Activated CD4-positive, alpha-beta T cell treated with anti-CD3 and anti-CD28 coated beads, Interleukin-2, Interleukin-4, amounts not matched to agents 100 ng/mL and 50 ng/mL, durations not matched to agents 16 hours and 8 hours (primary cell): ENCODE measurements at regions not wholly inside any gene's neighbourhood (a gene's known extent, or its start where the extent isn't known, plus 50 kb on each side); places are given as distances from the start of the nearest gene placed in this dataset.

Experiments used
- DNase-seq: peaks from one replicate; pipeline ENCODE4 v3.0.0-alpha.2; 2020; ENCODE audit warnings: low spot score

DNA sequence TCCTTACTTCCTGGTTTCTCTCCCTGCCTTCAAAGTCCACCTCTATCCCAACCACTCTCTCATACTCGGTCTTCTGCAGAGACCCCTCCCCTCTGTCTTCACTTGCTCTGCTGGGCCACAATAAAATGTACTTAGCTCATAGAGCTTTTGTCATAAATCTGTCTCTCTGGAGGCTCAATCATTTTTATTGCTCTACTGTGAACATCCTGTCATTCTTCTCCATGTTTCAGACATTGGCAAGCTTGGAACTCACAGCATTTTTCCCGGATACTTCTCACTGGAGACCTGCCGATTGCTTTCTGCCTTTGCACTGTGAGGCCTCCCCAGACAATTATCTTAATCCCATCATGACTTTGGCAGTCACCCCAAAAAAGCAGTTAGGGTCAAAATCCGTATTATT, 192.3 kb upstream of the ZMIZ1 start:
- no peak for DNase-seq

DNA sequence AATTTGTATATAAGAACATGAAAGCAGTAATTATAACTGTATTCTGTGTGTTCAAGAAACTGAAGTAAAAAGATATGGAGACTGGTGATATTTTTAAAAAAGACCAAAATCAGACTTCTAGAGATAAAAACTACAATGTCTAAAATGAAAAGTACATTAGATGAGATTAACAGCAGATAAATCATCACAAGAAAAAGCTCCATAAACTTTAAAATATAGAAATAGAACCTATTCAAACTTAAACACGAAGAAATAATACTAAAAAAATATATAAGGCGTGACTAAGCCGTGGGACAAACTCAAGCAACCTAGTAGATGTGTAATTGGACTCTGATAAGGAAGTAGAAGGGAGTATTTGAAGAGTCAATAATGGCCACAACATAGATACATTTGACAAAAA, 189.1 kb upstream of the ZMIZ1 start:
- DNase-seq, result no peak

DNA sequence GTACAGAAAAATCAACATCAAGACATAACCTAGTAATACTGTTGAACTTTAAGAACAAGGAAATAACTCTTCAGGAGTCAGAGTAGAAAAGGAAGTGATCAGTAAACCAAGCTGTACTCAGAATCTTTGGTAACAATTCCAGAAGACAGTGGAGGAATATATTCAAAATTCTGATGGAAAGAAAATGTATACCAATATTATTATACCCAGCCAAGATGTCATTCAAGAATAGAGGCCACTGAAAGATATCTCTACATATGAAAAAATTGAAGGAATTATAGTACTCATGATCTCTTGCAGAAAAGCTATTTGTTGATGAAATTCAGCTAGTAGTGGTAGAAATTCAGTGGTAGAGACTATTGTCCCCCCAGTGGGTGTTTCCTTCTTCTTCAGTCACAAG, 182.6 kb upstream of the ZMIZ1 start:
- no peak for DNase-seq

- DNase-seq, result no peak
These were observed 179.2 kb upstream of the ZMIZ1 start for GRCh38 chr10:78889536-78890063.

GRCh38 chr10:78890506-78890905, 178.3 kb upstream of the ZMIZ1 start:
- DNase-seq, result no peak

GRCh38 chr10:78891741-78892140, 177.0 kb upstream of the ZMIZ1 start:
- DNase-seq, result no peak

DNA sequence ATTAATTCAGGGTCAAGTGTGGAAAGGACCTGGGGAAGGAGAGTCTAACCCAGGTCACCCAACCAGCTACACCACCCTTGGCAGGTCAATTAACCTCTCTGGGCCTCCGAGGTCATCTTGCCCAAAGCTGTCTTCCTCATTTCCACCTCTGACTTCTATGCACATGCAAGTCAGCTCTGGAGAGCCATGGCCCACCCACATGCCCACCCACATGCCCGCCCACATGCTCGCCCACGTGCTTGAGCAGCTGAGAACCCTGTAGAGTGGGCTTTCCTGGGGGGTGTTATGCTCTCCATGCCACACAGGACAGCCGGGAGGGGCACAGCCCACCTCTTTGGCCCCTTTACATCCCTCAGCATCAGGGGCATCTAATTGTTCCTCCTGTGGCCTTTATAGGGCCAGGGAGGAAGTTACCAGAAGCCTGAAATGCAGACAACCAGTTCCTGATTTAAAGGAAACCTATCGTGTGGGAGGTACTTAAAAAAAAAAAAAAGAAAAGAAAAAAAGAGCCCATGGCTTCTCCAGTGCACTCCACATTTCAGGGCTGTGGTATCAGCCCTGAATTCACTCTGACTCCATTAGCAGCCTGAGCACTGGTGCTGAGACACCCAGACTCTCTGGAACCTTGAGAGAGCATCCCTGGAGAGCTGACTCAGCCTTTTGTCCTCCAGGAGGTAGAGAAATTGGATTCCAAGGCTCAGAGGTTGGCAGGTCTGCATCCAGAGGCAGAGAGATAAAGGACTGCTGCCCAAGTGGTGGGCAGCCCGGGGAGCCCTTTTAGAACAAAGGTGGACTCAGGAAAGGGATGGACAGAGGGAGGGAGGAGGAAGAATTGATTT, 176.2 kb upstream of the ZMIZ1 start:
- no peak for DNase-seq

GRCh38 chr10:78893217-78893616, 175.5 kb upstream of the ZMIZ1 start:
- DNase-seq, result no peak

DNA sequence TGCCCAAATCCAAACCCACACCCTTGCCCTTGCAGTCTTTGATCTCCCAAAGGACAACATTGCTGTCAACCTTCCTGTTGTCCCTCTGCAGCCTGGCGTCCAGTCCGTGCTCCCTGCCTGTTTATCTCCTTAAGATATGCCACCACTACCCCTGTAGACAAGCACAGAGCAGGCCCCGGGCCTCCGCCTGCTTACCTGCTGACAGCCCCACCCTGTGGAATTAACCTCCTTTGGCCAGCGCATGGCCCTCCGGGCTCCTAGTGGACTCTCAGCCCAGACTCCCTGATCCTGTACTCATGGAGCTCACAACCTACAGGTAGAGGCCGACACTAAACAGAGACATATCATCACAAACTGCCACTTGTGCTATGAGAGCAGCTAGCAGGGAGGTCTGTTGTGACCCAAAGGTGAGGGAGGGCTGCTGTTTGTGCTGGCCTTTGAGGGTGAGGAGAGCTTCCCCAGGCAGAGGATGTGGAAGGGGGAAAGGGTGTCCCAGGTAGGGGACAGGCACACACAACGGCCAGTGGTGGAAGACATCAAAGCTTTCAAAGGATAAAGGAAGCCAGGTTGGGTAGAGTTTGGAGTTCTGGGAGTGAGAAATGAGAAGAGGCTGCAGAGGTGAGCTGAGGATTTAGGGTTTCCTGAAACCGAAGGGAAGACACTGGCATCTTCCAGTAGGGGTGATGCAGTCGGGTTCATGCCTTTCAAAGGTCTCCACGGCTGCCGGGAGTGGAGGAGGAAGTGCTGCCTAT, 174.5 kb upstream of the ZMIZ1 start:
- DNase-seq, result no peak

- no peak for DNase-seq
These were observed 173.9 kb upstream of the ZMIZ1 start for GRCh38 chr10:78894841-78895195.

DNA sequence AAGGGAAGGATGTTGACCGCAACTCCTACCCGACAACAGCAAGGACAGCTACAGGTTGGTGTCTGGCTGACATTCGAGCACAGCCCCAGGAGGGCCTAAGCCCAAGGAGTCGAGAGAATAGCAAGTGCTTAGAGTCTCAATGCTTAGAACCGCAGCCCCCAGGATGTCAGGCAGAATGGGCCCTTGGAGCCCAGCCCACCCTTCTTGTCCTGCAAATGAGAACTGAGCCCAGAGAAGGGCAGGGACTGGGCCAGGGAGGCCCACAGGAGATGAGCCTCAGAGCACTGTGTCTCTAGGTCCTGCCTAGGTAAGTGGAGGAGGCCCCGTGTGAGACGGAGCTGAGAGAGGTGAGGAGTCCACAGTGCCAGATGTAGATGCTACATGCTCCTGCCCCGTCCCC, 173.3 kb upstream of the ZMIZ1 start:
- DNase-seq, result no peak

GRCh38 chr10:78896159-78896928, 172.4 kb upstream of the ZMIZ1 start:
- DNase-seq, result no peak

DNA sequence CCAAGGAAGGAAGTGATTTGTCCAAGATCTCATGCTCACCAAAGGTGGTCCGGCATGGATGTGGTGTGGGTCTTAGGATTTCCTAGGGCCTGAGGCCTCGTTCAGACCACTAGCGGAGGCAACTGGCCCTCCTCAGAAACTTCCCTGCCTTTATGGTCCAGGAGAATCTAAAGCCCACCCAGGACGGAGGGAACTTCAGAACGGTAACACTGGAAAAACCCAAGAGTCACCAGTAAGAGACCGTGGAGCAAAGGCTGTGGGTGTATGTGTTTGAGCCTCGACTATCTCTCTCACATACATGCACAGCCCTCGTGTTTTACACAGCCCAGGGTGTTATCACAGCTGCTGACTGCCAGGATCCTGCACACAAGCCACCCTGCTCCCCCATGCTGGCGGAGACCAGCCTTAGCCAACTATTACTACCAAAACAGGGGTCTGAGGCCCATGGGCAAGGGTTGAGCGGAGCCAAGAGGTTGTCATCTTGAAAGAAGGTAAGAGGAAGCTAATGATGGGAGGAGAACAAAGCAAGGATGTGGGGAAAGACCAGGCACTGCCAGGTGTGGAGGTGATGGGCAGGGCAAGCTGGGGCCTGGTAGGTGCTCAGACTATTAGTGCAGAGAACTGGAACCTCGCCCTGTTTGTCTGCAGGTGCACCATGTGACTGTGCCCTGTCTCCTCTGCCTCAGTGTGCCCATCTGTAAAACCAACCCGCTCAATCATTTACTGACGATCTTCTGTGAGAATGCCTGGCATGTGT, 170.2 kb upstream of the ZMIZ1 start:
- DNase-seq, result no peak

- DNase-seq, result no peak
These were observed 169.5 kb upstream of the ZMIZ1 start for GRCh38 chr10:78899098-78899754.

DNA sequence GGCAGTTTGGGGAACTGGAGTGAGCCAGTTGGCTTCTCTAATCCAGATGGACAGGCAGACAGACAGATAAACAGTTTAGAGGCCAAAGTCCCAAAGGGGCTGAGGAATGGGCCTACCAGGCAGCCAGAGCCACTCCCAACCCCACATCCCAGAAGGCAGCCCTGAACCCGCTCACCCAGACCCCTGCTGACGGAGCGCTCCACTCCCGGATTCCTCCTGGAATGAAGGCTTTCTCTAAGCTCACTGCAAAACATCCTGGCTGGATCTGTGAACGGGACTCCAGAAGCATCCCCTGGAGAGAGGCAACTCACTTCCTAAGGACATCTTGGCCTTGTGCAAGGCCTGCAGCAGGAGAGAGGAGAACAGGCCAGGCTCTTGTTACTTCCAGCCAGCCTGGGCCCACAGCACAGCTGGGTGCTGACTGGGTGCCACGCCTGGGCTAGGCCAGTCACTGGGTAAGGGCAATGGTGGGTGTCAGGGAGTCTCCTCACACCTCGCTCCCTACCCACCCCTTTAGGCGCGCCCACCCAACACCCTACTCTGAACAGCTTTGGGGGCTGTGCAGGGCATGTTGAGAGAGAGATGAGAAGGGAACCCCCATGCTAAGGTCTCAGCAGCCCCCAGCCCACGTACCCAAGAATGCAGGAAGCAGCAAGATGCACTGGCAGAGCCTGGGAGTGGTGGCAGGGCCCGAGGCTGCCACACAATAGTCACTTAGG, 168.6 kb upstream of the ZMIZ1 start:
- DNase-seq, result no peak

DNA sequence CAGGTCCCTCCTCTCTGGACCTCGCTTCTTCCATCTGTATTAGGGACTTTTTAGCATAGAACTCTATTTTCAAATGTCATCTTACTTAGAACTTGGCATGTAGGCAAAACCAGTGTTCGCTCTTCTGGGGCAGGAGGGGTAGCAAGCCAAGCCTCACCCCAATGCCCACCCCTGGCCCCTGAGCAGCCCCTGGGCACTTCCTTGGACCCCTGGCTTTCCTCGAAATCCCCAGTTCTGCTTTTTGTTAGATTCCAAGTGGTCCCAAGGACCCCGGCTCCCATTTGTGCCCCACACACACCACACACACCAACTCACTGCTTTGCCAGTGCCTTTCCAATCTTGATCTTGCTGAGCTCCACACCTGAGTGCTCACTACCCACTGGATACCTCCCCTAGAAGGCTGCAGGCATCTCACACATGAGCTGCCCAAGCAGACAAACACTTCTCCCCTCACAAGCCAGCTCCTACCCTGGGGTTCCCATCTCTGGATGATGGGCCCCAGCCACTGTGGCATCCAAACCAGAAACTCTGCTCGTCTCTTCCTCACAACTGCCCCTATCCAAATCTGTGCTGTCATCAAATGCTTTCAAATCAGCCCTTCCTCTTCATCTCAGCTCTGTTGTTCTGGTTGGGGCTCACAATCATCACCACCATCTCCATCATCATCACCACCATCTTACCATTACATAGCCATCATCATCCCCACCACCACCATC, 167.9 kb upstream of the ZMIZ1 start:
- DNase-seq, result no peak

DNA sequence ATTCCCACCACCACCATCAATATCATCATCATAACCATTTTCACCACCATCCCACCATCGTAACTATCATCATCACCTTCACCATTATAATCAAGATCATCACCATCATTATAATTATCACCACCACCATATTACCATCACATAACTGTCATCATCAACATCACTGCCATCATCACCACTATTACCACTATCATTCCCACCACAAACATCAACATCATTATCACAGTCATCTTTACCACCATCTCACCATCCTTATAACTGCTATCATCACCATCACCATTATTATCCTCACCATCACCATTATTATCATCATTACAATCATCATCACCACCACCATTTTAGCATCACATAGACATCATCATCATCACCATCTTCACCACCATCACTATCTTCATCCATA, 167.1 kb upstream of the ZMIZ1 start:
- DNase-seq, result no peak

GRCh38 chr10:78902815-78903214, 166.0 kb upstream of the ZMIZ1 start:
- no peak for DNase-seq

- no peak for DNase-seq
These were observed 165.3 kb upstream of the ZMIZ1 start for GRCh38 chr10:78903341-78903940.

DNA sequence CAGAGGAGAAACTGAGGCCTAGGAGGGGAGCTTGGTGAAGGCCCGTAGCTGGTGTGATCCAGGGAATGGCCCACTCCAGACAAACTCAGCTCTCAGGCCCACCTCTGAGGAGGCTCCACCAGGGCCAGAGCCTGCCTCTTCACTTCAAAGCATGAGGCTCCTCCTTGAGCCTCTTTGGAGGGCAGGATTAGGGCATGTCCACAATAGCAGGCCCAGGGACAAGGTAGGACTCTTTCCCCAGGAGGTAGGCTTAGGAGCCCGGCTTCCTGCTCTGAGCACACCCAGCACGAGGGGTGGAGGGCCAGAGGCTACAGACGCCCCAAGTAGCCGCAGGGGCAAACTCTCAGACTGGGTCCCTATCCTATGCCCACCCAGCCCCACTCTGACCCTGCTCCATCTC, 164.6 kb upstream of the ZMIZ1 start:
- no peak for DNase-seq
